ENCODE measurements at regions not wholly inside any gene's neighbourhood (a gene's known extent, or its start where the extent isn't known, plus 50 kb on each side); places are given as distances from the start of the nearest gene placed in this dataset.
"Not testable (repeated sequence)": the region's sequence is repeated elsewhere in the genome, so short reads cannot be mapped to it uniquely, and the experiment has no call there.

GRCh38 chrX:122626871-122627270 is 557.2 kb upstream of the GRIA3 start:
- no peak for DNase-seq (ENCODE audit: low read depth in 1 of 2, low spot score in 1 of 2)
- Histone ChIP-seq H3K36me3 (no peaks in the 10 kb centered on the region), H3K27ac (no peak overlapping the region), H3K4me1 (ENCODE audit: low read depth) (no peaks in the 10 kb centered on the region), H3K4me3 (no peak overlapping the region), H3K9me3 (ENCODE audit: low read depth) (no peaks in the 10 kb centered on the region), H3K27me3 (no peaks in the 10 kb centered on the region)
- TF ChIP-seq, protein P1, sequence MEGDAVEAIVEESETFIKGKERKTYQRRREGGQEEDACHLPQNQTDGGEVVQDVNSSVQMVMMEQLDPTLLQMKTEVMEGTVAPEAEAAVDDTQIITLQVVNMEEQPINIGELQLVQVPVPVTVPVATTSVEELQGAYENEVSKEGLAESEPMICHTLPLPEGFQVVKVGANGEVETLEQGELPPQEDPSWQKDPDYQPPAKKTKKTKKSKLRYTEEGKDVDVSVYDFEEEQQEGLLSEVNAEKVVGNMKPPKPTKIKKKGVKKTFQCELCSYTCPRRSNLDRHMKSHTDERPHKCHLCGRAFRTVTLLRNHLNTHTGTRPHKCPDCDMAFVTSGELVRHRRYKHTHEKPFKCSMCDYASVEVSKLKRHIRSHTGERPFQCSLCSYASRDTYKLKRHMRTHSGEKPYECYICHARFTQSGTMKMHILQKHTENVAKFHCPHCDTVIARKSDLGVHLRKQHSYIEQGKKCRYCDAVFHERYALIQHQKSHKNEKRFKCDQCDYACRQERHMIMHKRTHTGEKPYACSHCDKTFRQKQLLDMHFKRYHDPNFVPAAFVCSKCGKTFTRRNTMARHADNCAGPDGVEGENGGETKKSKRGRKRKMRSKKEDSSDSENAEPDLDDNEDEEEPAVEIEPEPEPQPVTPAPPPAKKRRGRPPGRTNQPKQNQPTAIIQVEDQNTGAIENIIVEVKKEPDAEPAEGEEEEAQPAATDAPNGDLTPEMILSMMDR (IDR thresholded peaks at IDR 0.05; ENCODE audit: low read depth, low read length) = no peak

DNA sequence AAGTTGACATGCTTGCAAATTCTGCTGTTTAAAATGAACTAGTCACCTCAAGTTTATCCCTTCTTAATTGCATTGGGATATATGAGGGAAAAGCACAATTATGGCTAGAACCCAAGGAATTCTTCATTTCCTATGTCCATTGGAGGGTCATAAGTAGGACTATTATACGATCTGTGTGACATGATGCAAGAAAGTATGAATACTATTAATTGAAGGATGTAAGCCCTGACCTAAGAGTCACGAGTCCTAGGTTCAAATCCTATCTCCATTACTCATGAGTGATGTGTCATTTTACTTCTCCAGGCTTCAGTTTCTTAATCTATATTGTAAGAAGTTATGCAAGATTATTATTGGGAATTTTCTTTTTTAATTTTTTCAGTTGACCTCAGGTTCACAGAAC is 542.9 kb upstream of the GRIA3 start:
- Histone ChIP-seq H3K27me3 (no peaks in the 10 kb centered on the region), H3K4me3 (no peak overlapping the region), H3K4me1 (ENCODE audit: low read depth) (no peaks in the 10 kb centered on the region), H3K36me3 (no peaks in the 10 kb centered on the region), H3K9me3 (ENCODE audit: low read depth) (no peaks in the 10 kb centered on the region), H3K27ac (no peak overlapping the region)
- DNase-seq (ENCODE audit: low read depth in 1 of 2, low spot score in 1 of 2) = no peak
- TF ChIP-seq, protein P1 (IDR thresholded peaks at IDR 0.05; ENCODE audit: low read depth, low read length) = no peak

GRCh38 chrX:122641826-122642225 is 542.3 kb upstream of the GRIA3 start:
- H3K4me1 ChIP-seq (ENCODE audit: low read depth) = no peaks in the 10 kb centered on the region
- no peaks in the 10 kb centered on the region for H3K27me3 ChIP-seq
- no peak overlapping the region for H3K27ac ChIP-seq
- no peak for DNase-seq (ENCODE audit: low read depth in 1 of 2, low spot score in 1 of 2)
- H3K36me3 ChIP-seq = no peaks in the 10 kb centered on the region
- no peak overlapping the region for H3K4me3 ChIP-seq
- TF ChIP-seq, protein P1 (IDR thresholded peaks at IDR 0.05; ENCODE audit: low read depth, low read length) = no peak
- H3K9me3 ChIP-seq (ENCODE audit: low read depth) = no peaks in the 10 kb centered on the region

GRCh38 chrX:122655256-122655655 is 528.8 kb upstream of the GRIA3 start:
- not testable (repeated sequence) for DNase-seq (ENCODE audit: low read depth in 1 of 2, low spot score in 1 of 2); H3K4me1 ChIP-seq (ENCODE audit: low read depth); H3K36me3 ChIP-seq; H3K27me3 ChIP-seq; H3K9me3 ChIP-seq (ENCODE audit: low read depth); H3K4me3 ChIP-seq; H3K27ac ChIP-seq

DNA sequence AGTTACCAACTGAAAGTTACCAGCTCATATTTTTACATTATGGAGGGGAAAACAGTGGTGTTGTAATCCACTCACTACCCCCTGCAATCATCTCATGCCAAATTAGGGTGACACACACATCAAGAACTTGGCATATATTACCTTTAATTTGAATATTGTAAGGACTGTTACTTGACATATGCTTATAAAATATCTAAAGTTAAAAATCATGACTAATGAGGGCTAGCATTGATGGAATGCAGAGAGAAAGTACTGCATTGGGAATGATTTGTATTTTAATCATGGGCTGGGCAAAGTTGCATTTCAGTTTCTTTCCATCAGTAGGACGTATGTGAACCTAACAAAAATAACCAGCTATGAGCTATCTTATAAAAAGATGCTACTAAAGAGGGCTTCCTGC is 517.5 kb upstream of the GRIA3 start:
- DNase-seq (ENCODE audit: low read depth in 1 of 2, low spot score in 1 of 2) = no peak
- TF ChIP-seq, protein P1 (IDR thresholded peaks at IDR 0.05; ENCODE audit: low read depth, low read length) = no peak

DNA sequence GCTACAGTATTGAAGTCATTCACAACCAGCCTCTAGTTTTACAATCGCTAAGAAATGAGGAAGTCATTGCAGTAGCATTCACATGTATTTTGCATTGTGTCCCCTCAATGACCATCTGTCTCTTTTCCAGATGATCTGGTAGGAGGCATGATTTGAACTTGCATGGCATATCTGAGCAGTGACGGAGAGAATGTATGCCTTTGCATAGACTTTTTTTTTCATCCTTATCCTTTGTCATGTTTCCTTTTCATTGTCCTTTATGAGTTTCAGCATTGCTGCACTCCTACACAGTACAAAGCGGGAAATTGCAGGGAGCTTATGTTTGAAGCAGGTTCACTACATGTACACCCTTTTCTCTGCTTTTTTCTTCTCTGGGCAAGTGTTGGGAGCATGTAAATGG is 516.4 kb upstream of the GRIA3 start:
- Histone ChIP-seq H3K4me3 (no peak overlapping the region), H3K27ac (no peak overlapping the region), H3K27me3 (no peaks in the 10 kb centered on the region), H3K9me3 (ENCODE audit: low read depth) (no peaks in the 10 kb centered on the region), H3K36me3 (no peaks in the 10 kb centered on the region), H3K4me1 (ENCODE audit: low read depth) (no peaks in the 10 kb centered on the region)
- no peak for DNase-seq (ENCODE audit: low read depth in 1 of 2, low spot score in 1 of 2)
- TF ChIP-seq, protein P1 (IDR thresholded peaks at IDR 0.05; ENCODE audit: low read depth, low read length) = no peak

More for the DNA sequence above, 517.5 kb upstream of the GRIA3 start:
- H3K4me3 ChIP-seq = no peak overlapping the region
- H3K36me3 ChIP-seq = no peaks in the 10 kb centered on the region
- no peak overlapping the region for H3K27ac ChIP-seq
- no peaks in the 10 kb centered on the region for H3K27me3 ChIP-seq
- H3K4me1 ChIP-seq (ENCODE audit: low read depth) = no peaks in the 10 kb centered on the region
- no peaks in the 10 kb centered on the region for H3K9me3 ChIP-seq (ENCODE audit: low read depth)

All from cardiac muscle cell (in vitro differentiated cells and primary cell).